SK-N-SH (cell line): ENCODE measurements at regions not wholly inside any gene's neighbourhood (a gene's known extent, or its start where the extent isn't known, plus 50 kb on each side); places are given as distances from the start of the nearest gene placed in this dataset.
"Not testable (repeated sequence)": the region's sequence is repeated elsewhere in the genome, so short reads cannot be mapped to it uniquely, and the experiment has no call there.

ENCODE experiments used
- CTCF ChIA-PET: fragments of 300-600, 350-600 bp; formaldehyde crosslinking; extraction: SDS; loops from one replicate; lab custom pipeline; 2021; lab: Yijun Ruan, JAX
- POLR2A ChIA-PET: fragments of 350-600 bp; sonication (Branson Sonifier 250); formaldehyde crosslinking; extraction: SDS; loops from one replicate; lab custom pipeline; 2020; ENCODE audit warnings: antibody characterized with exemption, inconsistent platforms; lab: Yijun Ruan, JAX
- DNase-seq: peaks from one replicate; pipeline ENCODE4 v3.0.0; 2012
- H2AFZ ChIP-seq: fragments of 200-600 bp; sonication (generic); 2 replicates; pipeline ENCODE4 v1.8.1; 2016; ENCODE audit warnings: antibody characterized with exemption, mild to moderate bottlenecking, low read depth
- H3F3A ChIP-seq: fragments of 200-600 bp; sonication (generic); replicated peaks from 2 replicates; pipeline ENCODE3; 2016; ENCODE audit warnings: antibody characterized with exemption, mild to moderate bottlenecking; ENCODE audit not compliant: insufficient read depth
- H3K27ac ChIP-seq, 2 experiments: fragments of 200-500 bp in 1 of 2; fragments of 200-600 bp in 1 of 2; sonication (Bioruptor generic) in 1 of 2; sonication (generic), shearing (Covaris generic) in 1 of 2; 2 replicates each; pipeline versions ENCODE4 v1.5.1 to v1.6.1; 2014 to 2016; ENCODE audit warnings: low read depth in 2 of 2, inconsistent platforms in 1 of 2, low read length in 1 of 2, mild to moderate bottlenecking in 1 of 2, mixed read lengths in 1 of 2
- H3K27me3 ChIP-seq: fragments of 200-600 bp; sonication (generic), shearing (Covaris generic); 2 replicates; pipeline ENCODE4 v1.6.1; 2016; ENCODE audit warnings: mixed run types; ENCODE audit not compliant: insufficient read depth
- H3K36me3 ChIP-seq, 2 experiments: fragments of 200-500 bp in 1 of 2; fragments of 200-600 bp in 1 of 2; sonication (Bioruptor generic) in 1 of 2; sonication (generic) in 1 of 2; replicated peaks in 1 of 2; 2 replicates each; pipeline versions ENCODE3 to v1.5.1; 2014 to 2016; ENCODE audit warnings: low read length in 1 of 2, mild to moderate bottlenecking in 1 of 2; ENCODE audit not compliant: insufficient read depth in 2 of 2, control insufficient read depth in 1 of 2
- H3K4me1 ChIP-seq, 2 experiments: fragments of 200-500 bp in 1 of 2; fragments of 200-600 bp in 1 of 2; sonication (Bioruptor generic) in 1 of 2; sonication (generic), shearing (Covaris generic) in 1 of 2; 2 replicates each; pipeline versions ENCODE4 v1.5.1 to v1.6.1; 2014 to 2016; ENCODE audit warnings: low read depth in 1 of 2, low read length in 1 of 2, mixed run types in 1 of 2; ENCODE audit not compliant: insufficient read depth in 2 of 2, control insufficient read depth in 1 of 2
- H3K4me2 ChIP-seq: fragments of 200-600 bp; sonication (generic), shearing (Covaris generic); 2 replicates; pipeline ENCODE4 v1.6.1; 2017; ENCODE audit warnings: mixed run types
- H3K4me3 ChIP-seq, 2 experiments: fragments of 200-500 bp in 1 of 2; fragments of 200-600 bp in 1 of 2; sonication (Bioruptor generic) in 1 of 2; sonication (generic), shearing (Covaris generic) in 1 of 2; 2 replicates each; pipeline versions ENCODE4 v1.5.1 to v1.8.1; 2014 to 2016; ENCODE audit warnings: low read depth in 2 of 2, inconsistent platforms in 1 of 2, low read length in 1 of 2, mild to moderate bottlenecking in 1 of 2, mixed read lengths in 1 of 2, moderate library complexity in 1 of 2
- H3K79me2 ChIP-seq: fragments of 200-600 bp; sonication (generic); 2 replicates; pipeline ENCODE4 v1.8.1; 2017; ENCODE audit warnings: mild to moderate bottlenecking; ENCODE audit not compliant: insufficient read depth
- H3K9ac ChIP-seq: fragments of 200-600 bp; sonication (generic); 2 replicates; pipeline ENCODE4 v1.6.1; 2017; ENCODE audit warnings: mixed run types
- H3K9me2 ChIP-seq: fragments of 200-600 bp; sonication (generic); 2 replicates; pipeline ENCODE4 v1.6.1; 2017; ENCODE audit warnings: mixed run types
- H3K9me3 ChIP-seq: fragments of 200-600 bp; sonication (generic); 2 replicates; pipeline ENCODE4 v1.6.1; 2017; ENCODE audit warnings: mixed run types, mild to moderate bottlenecking, moderate library complexity
- H4K20me1 ChIP-seq: fragments of 200-600 bp; sonication (generic); 2 replicates; pipeline ENCODE4 v1.6.1; 2017; ENCODE audit warnings: mild to moderate bottlenecking, mixed run types; ENCODE audit not compliant: insufficient read depth
- CHD2 ChIP-seq: fragments of 150-350 bp; IDR thresholded peaks from 2 replicates; pipeline ENCODE4 v1.6.1; 2018; ENCODE audit warnings: low read length; ENCODE audit not compliant: partially characterized antibody
- EP300 ChIP-seq, 2 experiments: IDR thresholded peaks; 2 replicates each; pipeline versions ENCODE4 v1.4.0 to v1.6.1; 2012; ENCODE audit warnings: borderline replicate concordance in 1 of 2, low read depth in 1 of 2, low read length in 1 of 2
- EZH2phosphoT487 ChIP-seq: fragments of 200-600 bp; sonication (generic); IDR thresholded peaks from 2 replicates; pipeline ENCODE4 v1.6.1; 2017; ENCODE audit warnings: low read depth, mixed run types, mild to moderate bottlenecking, antibody characterized with exemption, moderate library complexity, borderline replicate concordance
- FOSL2 ChIP-seq: IDR thresholded peaks from 2 replicates; pipeline ENCODE4 v1.4.0; 2012; ENCODE audit warnings: low read depth, mild to moderate bottlenecking, moderate library complexity, borderline replicate concordance
- FOXJ3 ChIP-seq: sonication (generic); formaldehyde crosslinking; IDR thresholded peaks from 2 replicates; pipeline ENCODE4 v1.5.1; 2020; ENCODE audit warnings: mild to moderate bottlenecking, missing genetic modification reagents
- FOXM1 ChIP-seq: IDR thresholded peaks from 2 replicates; pipeline ENCODE4 v1.4.0; 2012; ENCODE audit warnings: low read depth, mild to moderate bottlenecking
- GABPA ChIP-seq: IDR thresholded peaks from 2 replicates; pipeline ENCODE4 v1.4.0; 2012; ENCODE audit warnings: low read depth, mild to moderate bottlenecking
- MEF2A ChIP-seq: IDR thresholded peaks from 2 replicates; pipeline ENCODE4 v1.4.0; 2012; ENCODE audit warnings: low read depth, borderline replicate concordance
- MXI1 ChIP-seq: IDR thresholded peaks from 2 replicates; pipeline ENCODE4 v1.6.1; 2012; ENCODE audit warnings: mild to moderate bottlenecking, low read depth, low read length, improper control_type of control experiment
- NFIC ChIP-seq: IDR thresholded peaks from 2 replicates; pipeline ENCODE4 v1.4.0; 2012; ENCODE audit warnings: borderline replicate concordance
- POLR2AphosphoS5 ChIP-seq: IDR thresholded peaks from 2 replicates; pipeline ENCODE4 v1.6.1; 2012; ENCODE audit warnings: low read depth, low read length
- RFX5 ChIP-seq: IDR thresholded peaks from 2 replicates; pipeline ENCODE4 v1.6.1; 2012; ENCODE audit warnings: mild to moderate bottlenecking, improper control_type of control experiment, low read length
- RXRA ChIP-seq: IDR thresholded peaks from 2 replicates; pipeline ENCODE4 v1.4.0; 2012; ENCODE audit warnings: low read depth, mild to moderate bottlenecking, borderline replicate concordance
- SMC3 ChIP-seq: IDR thresholded peaks from 2 replicates; pipeline ENCODE4 v1.6.1; 2012; ENCODE audit warnings: low read depth, low read length, improper control_type of control experiment
- TAF1 ChIP-seq: IDR thresholded peaks from 2 replicates; pipeline ENCODE4 v1.6.1; 2012; ENCODE audit warnings: low read depth, mild to moderate bottlenecking, low read length, moderate library complexity, borderline replicate concordance
- TCF12 ChIP-seq: IDR thresholded peaks from 2 replicates; pipeline ENCODE4 v1.4.0; 2012
- USF2 ChIP-seq: fragments of 150-350 bp; IDR thresholded peaks from 2 replicates; pipeline ENCODE4 v1.6.1; 2017; ENCODE audit warnings: antibody characterized with exemption, low read length, low read depth, borderline replicate concordance
- YY1 ChIP-seq: IDR thresholded peaks from 2 replicates; pipeline ENCODE4 v1.4.0; 2012; ENCODE audit warnings: low read depth, mild to moderate bottlenecking
- WGBS: methylation state at CpG from one replicate; pipeline ENCODE4 v1.1.6; 2017; ENCODE audit warnings: low lambda C conversion rate; 5-methylcytosine and 5-hydroxymethylcytosine counted together
- TF ChIP-seq, protein P1 (sequence below): fragments of 200-600 bp; sonication (generic); IDR thresholded peaks from 2 replicates; pipeline ENCODE4 v1.6.1; 2017; ENCODE audit warnings: antibody characterized with exemption, mild to moderate bottlenecking, moderate library complexity
- TF ChIP-seq, protein P2 (sequence below): IDR thresholded peaks from 2 replicates; pipeline ENCODE4; 2012

DNA sequence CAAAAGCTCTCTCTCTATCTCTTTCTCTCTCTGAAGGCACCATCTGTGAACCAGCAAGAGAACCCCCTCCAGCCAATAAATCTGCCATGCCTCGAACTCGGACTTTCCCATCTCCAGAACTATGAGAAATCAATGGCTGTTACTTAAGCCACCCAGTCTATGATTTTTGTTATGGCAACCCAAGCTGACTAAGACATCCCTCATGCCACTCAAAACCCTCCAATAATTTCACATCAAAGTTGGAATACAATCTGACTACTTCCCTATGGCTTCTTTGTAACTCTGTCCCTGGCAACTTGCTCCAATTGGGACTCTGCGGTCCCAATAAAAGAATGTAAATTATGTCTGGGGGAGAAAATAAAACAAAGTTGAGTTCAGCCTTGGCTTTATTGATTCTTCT, 265.7 kb downstream of the SHOX start:
- Histone ChIP-seq H3K4me1 (no peaks in the 10 kb centered on the region), H3F3A (no peaks in the 10 kb centered on the region), H3K9ac (no peak overlapping the region), H3K36me3 (no peaks in the 10 kb centered on the region), H4K20me1 (no peaks in the 10 kb centered on the region), H3K27me3 (no peaks in the 10 kb centered on the region), H3K4me3 (no peak overlapping the region), H3K9me2 (no peaks in the 10 kb centered on the region), H3K4me2 (no peak overlapping the region), H3K9me3 (no peaks in the 10 kb centered on the region), H3K27ac (no peak overlapping the region), H2AFZ (no peak overlapping the region), H3K79me2 (no peaks in the 10 kb centered on the region)
- DNase-seq: no peak
- ChIA-PET POLR2A (no interaction called here), CTCF (no interaction called here)
- 27% methylated on average over 3 of the region's 3 CpGs for WGBS
- no peak for TF ChIP-seq RXRA
- TF ChIP-seq EP300 (IDR thresholded peaks at IDR 0.05; ENCODE audit: borderline replicate concordance in 1 of 2, low read depth in 1 of 2, low read length in 1 of 2): no peak
- no peak for TF ChIP-seq USF2
- TF ChIP-seq FOXJ3: no peak
- no peak for TF ChIP-seq FOSL2

DNA sequence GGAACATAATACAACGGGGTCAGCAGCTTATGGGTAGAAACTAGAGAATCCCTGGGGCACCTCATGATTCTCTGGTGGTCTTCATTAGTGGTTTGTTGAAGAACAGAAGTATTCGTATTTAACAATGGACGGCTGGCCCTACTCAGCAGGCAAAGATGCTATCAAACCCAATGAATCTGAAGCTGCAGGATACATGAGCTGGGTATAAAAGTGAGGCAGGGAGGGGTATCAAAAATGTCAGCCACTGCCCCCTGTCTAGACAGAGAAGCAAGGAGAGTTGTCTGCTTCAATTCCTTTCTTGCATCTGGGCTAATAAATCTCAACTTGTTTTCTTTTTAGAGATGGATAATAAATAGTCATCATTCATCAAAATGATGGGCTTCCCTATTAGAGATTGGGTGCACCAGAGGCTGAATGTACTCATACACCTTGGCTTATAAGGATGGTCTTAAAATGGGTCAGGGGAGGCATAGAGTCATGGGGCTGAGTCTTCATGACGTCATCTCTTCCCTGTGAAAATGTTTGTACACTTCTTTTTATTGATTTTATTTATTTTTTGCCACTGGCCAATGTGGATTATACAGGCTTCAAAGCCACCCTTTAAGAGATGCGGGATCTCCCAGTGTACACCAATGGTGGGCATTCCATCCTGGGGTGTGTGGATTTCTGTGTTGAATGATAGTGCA, 259.5 kb downstream of the SHOX start:
- 2% methylated on average over 5 of the region's 5 CpGs for WGBS
- no peak overlapping the region; a peak in 1 of 4 replicates for H3K4me3 ChIP-seq
- no peak overlapping the region for H3K4me2 ChIP-seq
- TF ChIP-seq MXI1 (no peak), NFIC (no peak), TAF1 (no peak), USF2 (no peak), FOSL2 (no peak), POLR2AphosphoS5 (no peak), MEF2A (no peak), YY1 (no peak), EP300 (IDR thresholded peaks at IDR 0.05; ENCODE audit: borderline replicate concordance in 1 of 2, low read depth in 1 of 2, low read length in 1 of 2) (no peak), SMC3 (no peak), RFX5 (no peak), RXRA (no peak), FOXJ3 (no peak), TCF12 (no peak), CHD2 (no peak), GABPA (no peak), FOXM1 (no peak), EZH2phosphoT487 (no peak)
- TF ChIP-seq, protein P1, sequence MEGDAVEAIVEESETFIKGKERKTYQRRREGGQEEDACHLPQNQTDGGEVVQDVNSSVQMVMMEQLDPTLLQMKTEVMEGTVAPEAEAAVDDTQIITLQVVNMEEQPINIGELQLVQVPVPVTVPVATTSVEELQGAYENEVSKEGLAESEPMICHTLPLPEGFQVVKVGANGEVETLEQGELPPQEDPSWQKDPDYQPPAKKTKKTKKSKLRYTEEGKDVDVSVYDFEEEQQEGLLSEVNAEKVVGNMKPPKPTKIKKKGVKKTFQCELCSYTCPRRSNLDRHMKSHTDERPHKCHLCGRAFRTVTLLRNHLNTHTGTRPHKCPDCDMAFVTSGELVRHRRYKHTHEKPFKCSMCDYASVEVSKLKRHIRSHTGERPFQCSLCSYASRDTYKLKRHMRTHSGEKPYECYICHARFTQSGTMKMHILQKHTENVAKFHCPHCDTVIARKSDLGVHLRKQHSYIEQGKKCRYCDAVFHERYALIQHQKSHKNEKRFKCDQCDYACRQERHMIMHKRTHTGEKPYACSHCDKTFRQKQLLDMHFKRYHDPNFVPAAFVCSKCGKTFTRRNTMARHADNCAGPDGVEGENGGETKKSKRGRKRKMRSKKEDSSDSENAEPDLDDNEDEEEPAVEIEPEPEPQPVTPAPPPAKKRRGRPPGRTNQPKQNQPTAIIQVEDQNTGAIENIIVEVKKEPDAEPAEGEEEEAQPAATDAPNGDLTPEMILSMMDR: no peak
- TF ChIP-seq, protein P2, sequence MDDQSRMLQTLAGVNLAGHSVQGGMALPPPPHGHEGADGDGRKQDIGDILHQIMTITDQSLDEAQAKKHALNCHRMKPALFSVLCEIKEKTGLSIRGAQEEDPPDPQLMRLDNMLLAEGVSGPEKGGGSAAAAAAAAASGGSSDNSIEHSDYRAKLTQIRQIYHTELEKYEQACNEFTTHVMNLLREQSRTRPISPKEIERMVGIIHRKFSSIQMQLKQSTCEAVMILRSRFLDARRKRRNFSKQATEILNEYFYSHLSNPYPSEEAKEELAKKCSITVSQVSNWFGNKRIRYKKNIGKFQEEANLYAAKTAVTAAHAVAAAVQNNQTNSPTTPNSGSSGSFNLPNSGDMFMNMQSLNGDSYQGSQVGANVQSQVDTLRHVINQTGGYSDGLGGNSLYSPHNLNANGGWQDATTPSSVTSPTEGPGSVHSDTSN: no peak
- H3K27ac ChIP-seq: no peak overlapping the region
- H3K27me3 ChIP-seq: no peaks in the 10 kb centered on the region
- CTCF ChIA-PET: no interaction called here
- no peaks in the 10 kb centered on the region for H3K9me2 ChIP-seq
- H3F3A ChIP-seq: no peaks in the 10 kb centered on the region
- no peaks in the 10 kb centered on the region for H3K79me2 ChIP-seq
- no peaks in the 10 kb centered on the region for H3K4me1 ChIP-seq
- no peak overlapping the region for H3K9ac ChIP-seq
- no peaks in the 10 kb centered on the region for H3K9me3 ChIP-seq
- no peak for DNase-seq
- H4K20me1 ChIP-seq: no peaks in the 10 kb centered on the region
- no peaks in the 10 kb centered on the region for H3K36me3 ChIP-seq
- no peak overlapping the region for H2AFZ ChIP-seq
- POLR2A ChIA-PET: no interaction called here

- DNase-seq, H3K4me1 ChIP-seq, H2AFZ ChIP-seq, H3K36me3 ChIP-seq, H3F3A ChIP-seq, POLR2A ChIA-PET, H3K79me2 ChIP-seq, H3K9me3 ChIP-seq, H3K9me2 ChIP-seq, H3K27me3 ChIP-seq, H3K27ac ChIP-seq, H3K4me3 ChIP-seq, H4K20me1 ChIP-seq, H3K4me2 ChIP-seq, H3K9ac ChIP-seq, CTCF ChIA-PET: not testable (repeated sequence)
- WGBS: 34% methylated on average over 13 of the region's 13 CpGs
Measured at GRCh38 chrX:887724-888123, 257.1 kb downstream of the SHOX start.
